ENCODE measurements at regions not wholly inside any gene's neighbourhood (a gene's known extent, or its start where the extent isn't known, plus 50 kb on each side); places are given as distances from the start of the nearest gene placed in this dataset.

DNA sequence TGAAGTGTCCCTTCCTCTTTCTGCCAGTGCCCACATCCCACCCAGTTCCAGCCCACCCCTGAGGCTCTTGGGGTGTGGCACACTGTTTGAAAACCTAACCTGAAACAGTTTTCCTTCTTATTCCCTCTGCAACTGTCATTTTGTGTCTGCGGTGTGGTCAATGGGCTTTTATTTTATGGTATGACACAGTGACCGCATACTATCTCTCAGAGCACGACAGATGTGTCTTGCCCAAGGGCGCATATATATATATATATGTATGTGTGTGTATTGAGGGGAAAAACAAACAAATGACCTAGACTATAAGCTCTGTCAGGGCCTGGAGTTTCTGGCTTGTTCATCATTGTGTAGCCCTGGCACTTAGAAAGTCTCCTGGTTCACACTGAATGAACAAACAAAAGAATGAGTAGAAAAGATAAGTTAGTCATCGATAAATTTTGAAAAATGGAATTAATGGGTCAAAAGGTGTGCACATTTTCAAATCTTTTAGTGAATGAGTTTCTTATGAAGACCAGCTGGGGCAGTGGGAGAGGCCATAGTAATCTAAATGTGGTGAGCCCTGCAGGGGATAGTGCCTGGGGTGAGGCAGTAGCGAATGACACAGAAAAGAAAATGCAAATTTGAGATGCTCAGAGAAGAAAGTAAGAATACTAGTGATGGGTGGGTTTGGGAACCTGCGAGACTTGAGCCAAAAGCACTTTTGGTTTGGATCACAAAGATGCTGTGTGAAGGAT lies 198.4 kb downstream of the SNX10 start:
- FAIRE-seq, result no peak

DNA sequence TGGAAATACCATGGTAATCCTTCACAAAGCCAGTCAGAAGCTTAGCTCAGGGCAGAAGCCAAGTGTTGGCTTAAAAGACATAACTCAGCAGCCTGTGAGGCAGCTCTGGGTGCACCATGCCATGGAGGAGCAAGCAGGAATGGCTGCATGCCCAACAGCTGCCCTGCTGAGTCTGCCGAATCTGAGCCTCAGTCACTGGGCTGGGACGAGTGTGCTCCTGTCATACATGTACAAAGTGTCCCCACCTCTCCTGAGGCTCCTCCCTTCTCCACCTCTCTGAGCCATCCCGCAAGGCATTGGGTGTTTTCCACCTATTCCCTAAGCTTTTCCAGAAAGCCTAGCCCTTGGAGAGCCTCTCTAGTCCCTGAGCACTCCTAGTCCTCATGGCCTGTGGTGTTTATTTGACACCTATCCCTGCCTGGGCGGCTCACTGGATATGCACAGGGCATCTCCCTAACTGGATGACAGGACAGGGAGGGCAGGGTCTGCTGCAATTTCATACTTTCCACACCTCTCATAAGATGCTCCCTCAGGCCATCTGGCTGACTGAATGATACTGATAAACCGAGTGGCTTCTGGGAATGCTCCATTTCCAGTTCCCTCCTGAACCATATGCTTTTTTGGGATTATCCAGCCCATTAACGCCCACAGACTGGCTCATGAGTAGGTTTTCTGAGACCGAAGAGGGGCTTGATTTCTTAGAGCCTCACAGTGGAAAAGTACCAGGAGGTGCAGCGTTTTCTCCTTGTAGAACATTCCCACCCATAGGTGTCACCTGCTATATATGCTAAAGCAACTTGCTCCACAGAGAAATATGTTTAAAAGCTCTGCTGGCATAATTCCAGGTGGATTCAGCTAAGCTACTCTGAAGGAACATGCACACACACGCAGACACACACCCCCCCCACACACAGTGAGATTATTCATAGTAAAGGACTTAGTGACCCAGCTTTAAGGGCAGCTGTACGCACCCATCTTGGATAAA lies 199.3 kb downstream of the SNX10 start:
- no peak for FAIRE-seq

- FAIRE-seq, result no peak
These were observed 201.2 kb downstream of the SNX10 start for GRCh38 chr7:26492816-26493215.

GRCh38 chr7:26493737-26494428 lies 202.2 kb downstream of the SNX10 start:
- FAIRE-seq, result no peak

DNA sequence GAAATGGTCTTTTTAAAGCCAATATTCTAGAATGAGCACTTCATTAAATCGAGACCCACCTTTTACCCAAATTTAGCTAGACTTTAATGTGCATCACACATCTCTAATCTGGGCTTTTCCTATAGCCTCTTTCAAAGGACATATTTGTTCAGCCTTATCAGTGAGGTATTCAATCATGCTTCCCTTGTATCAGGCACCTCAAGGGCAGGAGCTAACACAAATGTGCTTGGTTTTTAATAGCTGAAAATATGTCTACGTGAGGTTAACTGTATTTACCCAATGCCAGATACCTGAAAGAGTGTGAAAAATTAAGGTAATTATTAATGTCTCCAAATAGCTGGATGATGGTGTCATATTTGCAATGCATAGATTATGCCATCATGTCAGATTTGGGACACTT lies 203.9 kb downstream of the SNX10 start:
- no peak for FAIRE-seq

DNA sequence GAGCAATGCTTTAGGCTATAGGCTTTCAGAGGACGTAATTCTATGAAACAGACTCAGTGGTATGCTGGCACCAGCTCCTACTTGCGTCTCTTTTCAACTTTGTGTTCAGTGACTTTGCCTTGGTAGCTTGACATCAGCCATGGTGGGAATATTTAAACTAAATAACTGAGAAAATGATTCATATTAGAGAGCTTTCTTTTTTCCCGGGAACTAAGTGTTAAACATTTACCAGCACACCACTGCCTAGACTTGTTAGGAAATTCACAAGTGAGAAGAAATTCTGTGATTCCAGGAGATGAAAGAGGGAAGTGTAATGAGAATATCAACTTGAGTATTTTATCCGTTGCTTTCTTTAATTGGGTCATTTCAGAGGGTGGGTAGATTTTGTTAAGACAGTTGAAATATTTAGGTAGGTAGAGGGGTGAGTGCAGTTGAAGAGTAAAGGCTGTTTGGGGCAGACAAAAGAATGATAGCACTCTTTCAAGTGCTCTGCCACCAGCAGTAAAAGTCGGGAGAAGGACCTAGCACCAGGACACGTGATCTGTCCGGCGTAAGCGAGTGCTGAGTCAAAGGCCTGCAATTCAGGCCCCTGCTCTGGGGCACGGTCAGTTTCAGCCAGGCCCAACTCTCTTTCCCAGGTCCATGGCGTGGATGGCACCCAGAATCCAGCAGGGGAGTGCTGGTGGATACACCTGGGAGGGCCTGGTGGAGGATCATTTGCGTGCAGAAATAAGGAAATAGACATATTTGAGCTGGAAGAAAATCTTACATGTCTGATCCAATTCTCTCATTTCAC lies 206.3 kb downstream of the SNX10 start:
- no peak for FAIRE-seq

GRCh38 chr7:26499315-26499897 lies 207.7 kb downstream of the SNX10 start:
- FAIRE-seq, result no peak

DNA sequence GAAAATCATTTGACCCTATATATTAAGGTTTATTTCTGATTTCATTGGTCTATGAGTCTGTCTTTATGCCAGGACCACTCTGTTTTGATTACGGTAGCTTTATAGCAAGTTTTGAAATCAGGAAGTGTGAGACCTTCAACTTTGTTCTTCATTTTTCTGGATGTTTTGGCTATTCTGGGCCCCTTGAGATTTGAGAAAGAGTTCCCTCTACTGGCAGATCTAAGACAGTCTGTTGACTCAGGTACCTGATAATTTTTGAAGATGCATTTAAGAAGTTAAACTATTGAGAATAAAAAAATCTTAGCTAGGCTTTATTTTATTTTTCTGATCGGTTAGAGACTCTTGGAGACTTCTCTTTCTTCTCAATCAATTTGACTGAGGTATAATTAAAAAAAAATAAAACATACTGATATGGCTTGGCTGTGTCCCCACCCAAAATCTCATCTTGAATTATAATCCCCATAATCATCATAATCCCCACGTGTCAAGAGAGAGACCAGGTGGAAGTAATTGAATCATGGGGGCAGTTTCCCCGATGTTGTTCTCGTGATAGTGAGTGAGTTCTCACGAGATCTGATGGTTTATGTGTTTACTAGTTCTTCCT lies 209.2 kb downstream of the SNX10 start:
- no peak for FAIRE-seq

DNA sequence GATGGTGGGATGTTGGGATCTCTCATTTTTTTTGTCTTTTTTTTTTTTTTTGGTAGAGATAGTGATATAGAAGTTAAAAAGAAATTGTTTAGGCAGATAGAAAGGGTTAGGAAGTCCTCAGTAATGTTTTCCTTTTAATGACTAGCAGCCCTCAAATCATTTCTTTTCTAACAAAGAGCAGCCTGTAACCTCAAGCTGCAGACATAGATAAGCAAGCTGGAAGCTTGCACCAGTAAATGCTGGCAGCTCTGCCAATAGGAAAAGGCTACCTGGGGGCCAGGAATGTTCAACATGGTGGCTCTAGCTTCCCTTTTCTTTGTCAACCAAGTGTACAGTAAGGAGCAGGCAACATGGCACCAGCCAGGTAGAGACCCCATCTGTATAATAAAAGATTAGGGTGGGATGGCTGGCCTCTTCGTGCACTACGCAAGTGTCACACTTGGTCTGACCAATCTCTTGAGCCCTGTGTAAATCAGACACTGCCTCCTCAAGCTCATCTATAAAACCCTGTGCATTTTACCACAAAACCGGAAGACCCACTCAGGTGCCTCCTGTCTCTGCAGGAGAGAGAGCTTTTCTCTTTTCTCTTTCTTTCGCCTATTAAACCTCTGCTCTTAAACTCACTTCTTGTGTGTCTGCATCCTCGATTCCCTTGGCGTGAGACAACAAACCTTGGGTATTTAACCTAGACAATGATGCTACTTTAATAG lies 212.9 kb downstream of the SNX10 start:
- FAIRE-seq, result no peak

GRCh38 chr7:26506196-26506595 lies 214.5 kb downstream of the SNX10 start:
- no peak for FAIRE-seq

DNA sequence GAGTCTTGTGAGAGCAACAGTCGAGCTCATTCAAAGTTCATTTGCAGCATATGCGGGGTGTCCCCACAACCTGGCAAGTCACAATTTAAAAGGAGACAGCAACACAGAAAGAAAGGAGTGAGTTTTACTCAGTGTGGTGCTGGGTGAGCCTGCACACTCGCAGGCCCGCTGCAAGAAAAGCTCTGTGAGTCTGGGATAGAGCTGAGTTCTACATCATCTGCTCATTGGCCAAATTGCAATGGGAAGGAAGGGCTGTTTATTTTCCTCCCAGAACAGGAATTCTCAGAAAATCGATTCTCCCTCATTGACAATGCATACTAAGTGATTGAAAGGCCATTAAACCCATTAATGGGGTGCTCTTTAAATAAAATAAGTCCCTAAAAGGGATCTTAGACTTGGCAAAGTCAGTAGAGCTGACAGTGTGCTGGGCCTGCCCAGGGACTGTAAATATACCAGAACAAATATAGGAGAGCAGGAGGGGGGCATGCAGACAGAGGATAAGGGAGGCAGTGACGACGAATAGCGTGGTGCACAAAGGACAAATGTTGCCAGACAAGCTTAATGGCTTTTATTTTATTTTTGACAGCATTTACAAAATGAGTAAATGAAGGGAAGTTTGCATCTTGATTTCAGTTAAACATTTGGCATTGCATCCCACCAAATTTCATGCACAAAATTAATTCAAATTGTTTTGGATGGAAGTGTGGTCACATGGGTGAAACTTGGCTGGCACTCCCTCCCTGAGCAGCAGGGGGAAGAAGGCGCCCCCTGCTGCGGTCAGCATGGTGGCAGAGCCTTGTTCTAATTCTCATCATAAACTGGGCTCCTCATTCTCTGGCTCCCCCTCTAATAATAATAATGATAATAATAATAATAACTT lies 215.7 kb downstream of the SNX10 start:
- no peak for FAIRE-seq

DNA sequence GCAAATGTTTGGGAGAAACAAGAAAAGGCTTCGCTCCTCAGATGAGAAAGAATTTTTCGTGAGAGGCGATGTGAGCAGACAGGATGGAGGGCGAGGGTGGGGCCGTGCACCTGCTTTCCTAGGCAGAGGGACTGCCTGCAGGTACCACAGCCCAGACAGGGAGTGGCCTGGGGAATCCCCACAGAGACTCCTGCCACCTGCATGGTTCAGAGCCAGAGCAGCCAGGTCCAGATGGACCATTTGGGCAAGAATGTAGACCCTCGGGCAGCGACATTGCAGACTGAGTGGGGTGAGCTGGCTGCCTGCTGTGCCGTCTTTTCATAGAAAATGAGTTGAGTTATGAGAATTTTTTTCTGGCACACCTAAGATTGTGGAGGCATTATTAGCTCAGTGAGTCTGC lies 216.8 kb downstream of the SNX10 start:
- FAIRE-seq, result no peak

- FAIRE-seq, result no peak
These were observed 217.3 kb downstream of the SNX10 start for GRCh38 chr7:26508917-26509316.

DNA sequence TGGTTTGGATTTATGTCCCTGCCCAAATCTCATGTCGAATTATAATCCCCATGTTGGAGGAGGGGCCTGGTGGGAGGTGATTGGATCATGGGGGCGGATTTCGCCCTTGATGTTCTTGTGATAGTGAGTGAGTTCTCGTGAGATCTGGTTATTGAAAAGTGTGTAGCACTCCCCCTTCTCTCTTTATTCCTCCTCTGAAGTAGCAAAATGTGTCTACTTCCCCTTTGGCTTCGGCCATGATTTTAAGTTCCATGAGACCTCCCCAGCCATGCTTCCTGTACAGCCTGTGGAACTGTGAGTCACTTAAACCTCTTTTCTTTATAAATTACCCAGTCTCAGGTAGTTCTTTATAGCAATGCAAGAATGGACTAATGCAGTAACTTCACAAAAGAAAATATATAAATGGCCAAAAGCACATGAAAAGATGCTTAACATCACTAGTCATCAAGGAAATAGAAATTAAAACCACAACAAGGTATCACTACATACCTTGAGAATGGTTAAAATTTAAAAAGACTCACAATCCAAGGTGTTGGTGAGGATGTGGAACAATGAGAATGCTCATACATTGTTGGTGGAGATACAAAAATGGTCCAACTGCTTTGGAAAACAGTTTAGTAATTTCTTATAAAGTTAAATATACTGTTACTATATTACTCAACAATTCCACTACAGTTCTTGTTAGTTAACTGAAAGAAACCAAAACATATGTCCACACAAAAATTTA lies 218.7 kb downstream of the SNX10 start:
- FAIRE-seq, result no peak

DNA sequence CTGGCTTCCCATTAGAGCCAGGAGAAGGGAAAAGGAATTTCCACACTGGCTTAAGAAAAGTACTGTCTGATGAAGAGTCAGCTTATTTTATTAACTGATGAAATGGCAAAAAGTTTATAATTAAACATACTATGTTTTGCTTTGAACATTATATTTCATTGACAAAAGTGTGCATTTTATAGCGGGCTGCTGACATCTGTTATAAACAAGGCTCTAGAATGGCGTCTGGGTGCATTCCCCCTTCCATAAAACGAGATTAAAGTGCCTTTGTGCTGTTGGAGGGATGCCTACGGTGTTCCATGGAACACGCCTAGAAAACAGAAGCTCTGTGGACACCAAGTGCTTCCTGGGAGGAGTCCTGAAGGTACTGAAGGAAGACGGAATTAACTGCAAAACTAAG lies 220.2 kb downstream of the SNX10 start:
- no peak for FAIRE-seq

DNA sequence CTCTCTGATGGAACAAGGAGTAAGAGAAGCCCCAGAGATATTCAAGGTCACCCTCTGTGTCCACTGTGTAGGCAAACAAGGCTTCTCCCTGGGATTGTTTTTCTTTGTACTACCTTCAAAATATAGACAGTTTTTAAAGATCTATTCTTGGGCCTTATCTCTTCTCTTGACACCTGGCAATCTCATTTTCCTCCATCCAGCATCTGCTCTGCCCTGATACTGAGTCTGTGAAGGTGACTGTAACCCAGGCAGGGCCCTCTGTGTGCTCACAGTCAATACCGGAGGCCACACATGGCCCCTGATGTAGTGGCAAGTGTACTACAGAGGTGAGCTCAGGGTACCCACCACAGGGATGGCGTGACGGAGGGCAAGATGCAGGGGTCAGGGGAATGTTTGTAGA lies 221.1 kb downstream of the SNX10 start:
- FAIRE-seq, result no peak

- no peak for FAIRE-seq
These were observed 222.3 kb downstream of the SNX10 start for GRCh38 chr7:26513948-26514347.

DNA sequence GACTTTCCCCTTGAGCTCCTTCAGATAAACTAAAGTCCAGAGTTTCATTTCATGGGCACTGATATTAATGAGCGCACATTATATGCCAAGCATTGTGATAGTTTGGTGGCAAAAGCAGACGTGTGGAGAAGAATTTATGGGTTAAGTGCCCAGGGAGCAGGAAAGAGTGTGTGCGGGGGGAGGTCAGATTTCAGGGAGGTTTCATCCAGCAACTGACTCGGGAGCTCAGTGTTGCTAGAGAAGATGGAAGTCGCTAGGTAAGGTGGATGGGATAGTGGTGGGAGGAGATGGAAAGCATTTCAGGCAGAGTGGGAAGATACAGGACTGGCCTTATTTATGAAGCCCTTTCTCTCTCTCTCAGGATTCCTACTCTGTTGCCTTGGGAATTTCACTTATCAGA lies 223.0 kb downstream of the SNX10 start:
- FAIRE-seq, result no peak

GRCh38 chr7:26515314-26515842 lies 223.7 kb downstream of the SNX10 start:
- peak; percentile 37 for FAIRE-seq

Data from endometrium (tissue), 2 donors.